Ovary (tissue), 7 donors: ENCODE measurements at regions not wholly inside any gene's neighbourhood (a gene's known extent, or its start where the extent isn't known, plus 50 kb on each side); places are given as distances from the start of the nearest gene placed in this dataset.

Source experiments
- DNase-seq, 5 donors: peaks; one replicate each; pipeline ENCODE4 v3.0.0-alpha.2; 2019 to 2020
- H3K27ac ChIP-seq, 2 donors: fragments of 200-600 bp; one replicate each; pipeline versions ENCODE4 v1.5.1 to v1.8.0; 2019 to 2022
- H3K27me3 ChIP-seq: fragments of 200-600 bp; one replicate; pipeline ENCODE4 v1.8.0; 2022
- H3K36me3 ChIP-seq: fragments of 200-600 bp; sonication (generic); one replicate; pipeline ENCODE4 v1.5.1; 2019
- H3K4me1 ChIP-seq: one replicate; pipeline ENCODE4 v1.8.1; 2013; ENCODE audit warnings: mild to moderate bottlenecking, moderate library complexity; ENCODE audit not compliant: insufficient read depth
- H3K4me3 ChIP-seq: fragments of 200-600 bp; sonication (generic); one replicate; pipeline ENCODE4 v1.5.1; 2017
- H3K9me3 ChIP-seq, 2 donors: fragments of 200-600 bp in 1 of 2; sonication (generic) in 1 of 2; one replicate each; pipeline versions ENCODE4 v1.5.1 to v1.8.1; 2013 to 2019; ENCODE audit warnings: mild to moderate bottlenecking in 1 of 2, moderate library complexity in 1 of 2
- EP300 ChIP-seq: sonication (generic); formaldehyde crosslinking; IDR thresholded peaks from one replicate; pipeline ENCODE4 v1.6.1; 2017; ENCODE audit warnings: antibody characterized with exemption
- POLR2A ChIP-seq: fragments of 450-650 bp; IDR thresholded peaks from one replicate; pipeline ENCODE4 v1.6.1; 2017; ENCODE audit warnings: antibody characterized with exemption, mild to moderate bottlenecking, moderate library complexity
- WGBS, 3 donors: extraction: QIAGEN DNeasy Blood & Tissue Kit in 1 of 3; methylation state at CpG; one replicate each; pipeline versions ENCODE4 v1.1.5 to v1.1.7; 2013 to 2017; 5-methylcytosine and 5-hydroxymethylcytosine counted together
- intact Hi-C, 4 donors: fragments of 100-400 bp; cut with DNase I; formaldehyde crosslinking; loops; one replicate each; pipeline versions ENCODE4 v1.11.0 to v1.15.1; 2022 to 2023
- TF ChIP-seq, protein P1 (sequence below), 3 donors: fragments of 450-650 bp in 2 of 3; fragments of 200-600 bp in 1 of 3; IDR thresholded peaks; one replicate each; pipeline versions ENCODE4 v1.5.1 to v1.8.0; 2016 to 2022; ENCODE audit warnings: antibody characterized with exemption in 3 of 3, mild to moderate bottlenecking in 1 of 3
- donor health status: DM: no; HTN: no; CAD: no; lungs with moderate emphysema.
- donor health status: DM: no; HTN: no; CAD: no.
- donor health status: Bipolar disorder and iron deficiency.
- donor health status: DM: no; HTN: no; CAD: no.
- donor health status: DM: yes; HTN: yes; CAD: no.

DNA sequence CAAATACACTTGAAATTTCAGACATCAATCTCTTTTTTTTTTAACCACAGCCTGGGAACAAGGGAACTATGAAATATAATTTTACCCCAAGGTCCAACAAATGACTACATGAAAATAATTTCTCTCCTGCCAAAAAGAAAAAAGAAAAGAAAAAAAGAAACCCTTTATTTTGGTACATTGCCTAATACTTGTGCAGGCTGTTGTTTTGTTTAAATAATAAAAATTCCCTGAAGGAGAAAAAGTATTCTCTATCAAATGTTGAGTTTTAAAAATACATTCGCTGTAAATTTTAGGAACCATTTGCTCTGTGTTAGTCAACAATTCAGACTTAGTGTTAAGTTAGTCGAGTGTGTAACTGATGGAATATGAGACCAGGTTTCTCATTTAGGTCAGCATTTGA lies 155.4 kb downstream of the PRDM6 start:
- H3K4me1 ChIP-seq = no peaks in the 10 kb centered on the region
- 8 to 9% (median 8%) methylated on average over 2 of the region's 2 CpGs for WGBS, 3 donors
- intact Hi-C loops = no loop called here
- H3K4me3 ChIP-seq = no peak overlapping the region
- no peak for DNase-seq
- H3K27ac ChIP-seq = no peak overlapping the region
- TF ChIP-seq, protein P1, sequence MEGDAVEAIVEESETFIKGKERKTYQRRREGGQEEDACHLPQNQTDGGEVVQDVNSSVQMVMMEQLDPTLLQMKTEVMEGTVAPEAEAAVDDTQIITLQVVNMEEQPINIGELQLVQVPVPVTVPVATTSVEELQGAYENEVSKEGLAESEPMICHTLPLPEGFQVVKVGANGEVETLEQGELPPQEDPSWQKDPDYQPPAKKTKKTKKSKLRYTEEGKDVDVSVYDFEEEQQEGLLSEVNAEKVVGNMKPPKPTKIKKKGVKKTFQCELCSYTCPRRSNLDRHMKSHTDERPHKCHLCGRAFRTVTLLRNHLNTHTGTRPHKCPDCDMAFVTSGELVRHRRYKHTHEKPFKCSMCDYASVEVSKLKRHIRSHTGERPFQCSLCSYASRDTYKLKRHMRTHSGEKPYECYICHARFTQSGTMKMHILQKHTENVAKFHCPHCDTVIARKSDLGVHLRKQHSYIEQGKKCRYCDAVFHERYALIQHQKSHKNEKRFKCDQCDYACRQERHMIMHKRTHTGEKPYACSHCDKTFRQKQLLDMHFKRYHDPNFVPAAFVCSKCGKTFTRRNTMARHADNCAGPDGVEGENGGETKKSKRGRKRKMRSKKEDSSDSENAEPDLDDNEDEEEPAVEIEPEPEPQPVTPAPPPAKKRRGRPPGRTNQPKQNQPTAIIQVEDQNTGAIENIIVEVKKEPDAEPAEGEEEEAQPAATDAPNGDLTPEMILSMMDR (IDR thresholded peaks at IDR 0.05) = no peak
- TF ChIP-seq EP300 = no peak
- no peak for TF ChIP-seq POLR2A
- H3K9me3 ChIP-seq = no peaks in the 10 kb centered on the region
- H3K36me3 ChIP-seq = no peaks in the 10 kb centered on the region
- no peaks in the 10 kb centered on the region for H3K27me3 ChIP-seq
